Panc1 (cell line): ENCODE measurements at regions not wholly inside any gene's neighbourhood (a gene's known extent, or its start where the extent isn't known, plus 50 kb on each side); places are given as distances from the start of the nearest gene placed in this dataset.

Experiments used
- POLR2AphosphoS5 ChIP-seq: IDR thresholded peaks from 2 replicates; pipeline ENCODE4 v1.6.1; 2012; ENCODE audit warnings: mild to moderate bottlenecking, low read depth, low read length, moderate library complexity
- REST ChIP-seq, 2 experiments: IDR thresholded peaks; 2 replicates each; pipeline ENCODE4 v1.6.1; 2011 to 2012; ENCODE audit warnings: low read depth in 2 of 2, control low read depth in 1 of 2, low read length in 1 of 2, mild to moderate bottlenecking in 1 of 2, moderate library complexity in 1 of 2; ENCODE audit not compliant: insufficient read depth in 1 of 2
- SIN3A ChIP-seq: IDR thresholded peaks from 2 replicates; pipeline ENCODE4 v1.6.1; 2012; ENCODE audit warnings: low read depth, mild to moderate bottlenecking, low read length, moderate library complexity, borderline replicate concordance; ENCODE audit not compliant: insufficient read depth
- TCF7L2 ChIP-seq: IDR thresholded peaks from 2 replicates; pipeline ENCODE4 v1.6.1; 2011; ENCODE audit warnings: mild to moderate bottlenecking, low read depth, low read length, inconsistent platforms
- TF ChIP-seq, protein P1 (sequence below): fragments of 450-650 bp; IDR thresholded peaks from 2 replicates; pipeline ENCODE4 v1.5.1; 2017; ENCODE audit warnings: mild to moderate bottlenecking

DNA sequence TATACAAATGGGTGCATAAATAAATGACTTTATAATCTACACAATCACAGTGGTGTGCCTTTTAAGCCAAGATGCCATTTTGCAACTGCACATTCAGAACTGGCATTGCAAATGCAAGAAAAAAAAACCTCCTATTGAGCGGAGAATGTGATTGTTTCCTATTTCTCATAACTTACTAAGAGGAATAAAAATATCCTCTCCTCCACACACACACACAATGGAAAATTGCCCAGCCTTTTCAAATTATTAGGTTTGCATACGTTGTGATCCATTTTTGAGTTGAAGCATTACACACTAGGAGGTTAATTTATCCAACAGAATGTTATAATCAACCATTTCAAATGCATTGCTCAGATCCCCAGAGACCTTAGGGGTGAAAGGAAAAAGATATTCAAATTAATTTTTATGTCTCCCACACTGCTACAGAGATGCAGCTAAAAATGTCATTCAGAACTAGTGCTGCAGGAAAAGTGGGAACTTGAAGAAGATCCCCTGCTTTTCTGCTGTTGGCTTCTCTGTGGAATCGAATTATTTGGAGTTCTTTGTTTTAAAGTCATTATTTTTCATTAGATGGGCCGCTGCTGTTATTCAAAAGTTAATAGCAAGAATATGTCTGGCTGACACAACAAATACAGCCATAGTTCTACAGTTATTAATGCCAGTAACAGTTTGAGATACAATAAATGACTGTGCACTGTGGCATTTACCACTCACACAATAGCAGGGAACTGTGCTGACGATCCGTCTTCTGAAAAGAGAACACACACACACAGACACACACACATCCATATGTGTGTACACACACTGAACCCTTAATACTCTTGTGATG lies 299.9 kb upstream of the ANO5 start:
- TF ChIP-seq, protein P1, sequence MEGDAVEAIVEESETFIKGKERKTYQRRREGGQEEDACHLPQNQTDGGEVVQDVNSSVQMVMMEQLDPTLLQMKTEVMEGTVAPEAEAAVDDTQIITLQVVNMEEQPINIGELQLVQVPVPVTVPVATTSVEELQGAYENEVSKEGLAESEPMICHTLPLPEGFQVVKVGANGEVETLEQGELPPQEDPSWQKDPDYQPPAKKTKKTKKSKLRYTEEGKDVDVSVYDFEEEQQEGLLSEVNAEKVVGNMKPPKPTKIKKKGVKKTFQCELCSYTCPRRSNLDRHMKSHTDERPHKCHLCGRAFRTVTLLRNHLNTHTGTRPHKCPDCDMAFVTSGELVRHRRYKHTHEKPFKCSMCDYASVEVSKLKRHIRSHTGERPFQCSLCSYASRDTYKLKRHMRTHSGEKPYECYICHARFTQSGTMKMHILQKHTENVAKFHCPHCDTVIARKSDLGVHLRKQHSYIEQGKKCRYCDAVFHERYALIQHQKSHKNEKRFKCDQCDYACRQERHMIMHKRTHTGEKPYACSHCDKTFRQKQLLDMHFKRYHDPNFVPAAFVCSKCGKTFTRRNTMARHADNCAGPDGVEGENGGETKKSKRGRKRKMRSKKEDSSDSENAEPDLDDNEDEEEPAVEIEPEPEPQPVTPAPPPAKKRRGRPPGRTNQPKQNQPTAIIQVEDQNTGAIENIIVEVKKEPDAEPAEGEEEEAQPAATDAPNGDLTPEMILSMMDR = no peak
- TF ChIP-seq POLR2AphosphoS5 = no peak
- no peak for TF ChIP-seq TCF7L2
- TF ChIP-seq REST (IDR thresholded peaks at IDR 0.05; ENCODE audit: insufficient read depth in 1 of 2, low read depth in 2 of 2, low read length in 1 of 2) = no peak
- TF ChIP-seq SIN3A = no peak
